GM19239 (cell line): ENCODE measurements at regions not wholly inside any gene's neighbourhood (a gene's known extent, or its start where the extent isn't known, plus 50 kb on each side); places are given as distances from the start of the nearest gene placed in this dataset.

Experiments used
- DNase-seq: peaks from one replicate; pipeline ENCODE4 v3.0.0; 2011; ENCODE audit warnings: low spot score; ENCODE audit not compliant: insufficient read length
- FAIRE-seq: peaks from 2 replicates; lab custom pipeline; 2011; peaks lifted over from hg19 to GRCh38; lab: Jason Lieb, UNC

- FAIRE-seq (no peak), DNase-seq (no peak)
These were observed 152.8 kb downstream of the BCL11A start for GRCh38 chr2:60400462-60401246.

GRCh38 chr2:60394463-60394862 is 159.0 kb downstream of the BCL11A start:
- no peak for FAIRE-seq
- DNase-seq: no peak

GRCh38 chr2:60391649-60392375 is 161.6 kb downstream of the BCL11A start:
- FAIRE-seq (no peak), DNase-seq (no peak)

- FAIRE-seq (peak; percentile 67), DNase-seq (no peak)
These were observed 162.2 kb downstream of the BCL11A start for GRCh38 chr2:60391230-60391629.

GRCh38 chr2:60386436-60386835 is 167.0 kb downstream of the BCL11A start:
- no peak for DNase-seq
- no peak for FAIRE-seq

- FAIRE-seq: no peak
- DNase-seq: no peak
These were observed 167.8 kb downstream of the BCL11A start for GRCh38 chr2:60385648-60386047.

GRCh38 chr2:60383401-60384143 is 169.9 kb downstream of the BCL11A start:
- DNase-seq: no peak
- FAIRE-seq: no peak

- DNase-seq: no peak
These were observed 173.0 kb downstream of the BCL11A start for GRCh38 chr2:60380411-60380810.

GRCh38 chr2:60379684-60380083 is 173.8 kb downstream of the BCL11A start:
- FAIRE-seq (peak; percentile 40), DNase-seq (no peak)

More at GRCh38 chr2:60380411-60380810, 173.0 kb downstream of the BCL11A start:
- FAIRE-seq: no peak

GRCh38 chr2:60379216-60379615 is 174.2 kb downstream of the BCL11A start:
- no peak for DNase-seq
- FAIRE-seq: no peak

- no peak for FAIRE-seq
- no peak for DNase-seq
These were observed 175.6 kb downstream of the BCL11A start for GRCh38 chr2:60377825-60378224.

GRCh38 chr2:60376252-60376651 is 177.2 kb downstream of the BCL11A start:
- FAIRE-seq (no peak), DNase-seq (no peak)

- DNase-seq: no peak
- no peak for FAIRE-seq
These were observed 181.8 kb downstream of the BCL11A start for GRCh38 chr2:60371681-60372080.

- no peak for DNase-seq
- peak; percentile 8 for FAIRE-seq
These were observed 182.2 kb downstream of the BCL11A start for GRCh38 chr2:60371219-60371618.

- peak; percentile 21 for FAIRE-seq
These were observed 182.6 kb downstream of the BCL11A start for GRCh38 chr2:60370814-60371213.

GRCh38 chr2:60368456-60368855 is 185.0 kb downstream of the BCL11A start:
- FAIRE-seq: no peak
- DNase-seq: no peak

More at GRCh38 chr2:60370814-60371213, 182.6 kb downstream of the BCL11A start:
- no peak for DNase-seq

GRCh38 chr2:60366135-60366712 is 187.2 kb downstream of the BCL11A start:
- no peak for DNase-seq
- FAIRE-seq: peak; percentile 91

GRCh38 chr2:60365556-60365955 is 187.9 kb downstream of the BCL11A start:
- DNase-seq (no peak), FAIRE-seq (peak; percentile 26)

- no peak for DNase-seq
- FAIRE-seq: no peak
These were observed 189.0 kb downstream of the BCL11A start for GRCh38 chr2:60364491-60364890.

- DNase-seq (no peak), FAIRE-seq (no peak)
These were observed 192.0 kb downstream of the BCL11A start for GRCh38 chr2:60361498-60361897.
